ENCODE measurements at regions not wholly inside any gene's neighbourhood (a gene's known extent, or its start where the extent isn't known, plus 50 kb on each side); places are given as distances from the start of the nearest gene placed in this dataset.

- DNase-seq, result peak; percentile 75
Observed at GRCh38 chr2:107402330-107402729, 424.4 kb upstream of the RGPD4 start.

DNA sequence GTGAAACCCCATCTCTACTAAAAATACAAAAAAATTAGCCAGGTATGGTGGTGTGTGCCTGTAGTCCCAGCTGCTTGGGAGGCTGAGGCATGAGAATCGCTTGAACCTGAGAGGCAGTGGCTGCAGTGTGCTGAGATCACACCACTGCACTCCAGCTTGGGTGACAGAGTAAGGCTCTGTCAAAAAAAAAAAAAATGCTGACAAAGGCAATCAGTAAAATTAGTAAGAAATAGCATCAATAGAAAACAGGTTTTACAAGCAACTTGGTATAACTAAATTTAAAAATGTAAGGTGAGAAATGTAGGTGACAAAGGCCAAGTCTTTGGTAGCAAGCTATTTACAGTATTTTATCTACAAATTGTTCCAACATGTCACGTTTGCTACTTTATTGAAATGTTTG, 421.4 kb upstream of the RGPD4 start:
- DNase-seq, result no peak

DNA sequence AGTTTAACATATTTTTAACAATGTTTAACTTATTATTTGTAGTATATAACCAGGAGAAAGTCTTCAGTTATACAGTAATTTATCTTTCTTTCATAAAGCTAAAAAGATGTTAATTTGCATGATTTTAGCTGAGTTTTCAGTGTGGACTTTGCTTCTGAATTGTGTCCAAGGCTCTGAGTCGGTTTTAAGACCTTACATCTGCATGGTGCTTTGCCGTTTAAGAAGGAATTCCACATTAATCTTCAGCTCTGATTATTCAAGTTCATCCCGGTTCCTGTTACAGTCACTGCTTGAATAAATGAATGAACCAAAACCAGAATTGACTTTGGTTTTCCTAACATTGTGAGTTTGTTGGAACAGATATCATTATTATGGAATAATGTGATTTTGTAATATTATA, 419.7 kb upstream of the RGPD4 start:
- DNase-seq, result no peak

- no peak for DNase-seq
Observed at GRCh38 chr2:107407974-107408373, 418.7 kb upstream of the RGPD4 start.

GRCh38 chr2:107411267-107411666, 415.4 kb upstream of the RGPD4 start:
- no peak for DNase-seq

DNA sequence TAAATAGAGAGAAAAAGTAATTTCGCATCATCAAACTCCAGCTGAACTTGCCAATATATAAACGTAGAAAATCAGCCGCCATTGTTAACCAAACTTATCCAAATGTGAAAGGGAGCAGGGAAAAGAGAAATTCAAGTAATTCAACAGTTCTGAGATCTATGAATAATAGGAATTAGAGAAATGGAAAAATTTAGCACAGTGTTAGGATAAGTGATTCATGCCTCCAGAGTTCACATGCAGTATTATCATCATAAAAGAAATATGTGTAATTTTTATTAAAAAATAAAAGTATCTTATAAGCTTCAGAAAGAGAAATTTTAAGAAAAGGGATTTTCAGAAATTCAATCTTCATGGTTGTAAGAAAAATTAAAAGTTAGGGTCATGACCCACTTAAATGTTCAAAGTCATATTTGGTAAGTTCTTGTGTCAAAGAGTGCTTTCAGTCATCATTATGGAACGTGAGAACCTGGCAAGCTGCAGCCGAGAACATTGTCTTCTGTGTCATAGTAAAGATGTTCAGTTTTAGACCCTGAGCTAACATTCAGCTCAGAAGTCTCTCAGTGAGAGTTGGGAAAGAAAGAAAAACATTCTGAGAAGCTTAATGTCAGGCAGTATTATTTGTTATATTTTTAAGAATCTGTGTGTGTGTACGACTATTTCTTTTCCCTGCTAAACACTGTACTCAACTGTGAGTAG, 414.3 kb upstream of the RGPD4 start:
- DNase-seq, result no peak

DNA sequence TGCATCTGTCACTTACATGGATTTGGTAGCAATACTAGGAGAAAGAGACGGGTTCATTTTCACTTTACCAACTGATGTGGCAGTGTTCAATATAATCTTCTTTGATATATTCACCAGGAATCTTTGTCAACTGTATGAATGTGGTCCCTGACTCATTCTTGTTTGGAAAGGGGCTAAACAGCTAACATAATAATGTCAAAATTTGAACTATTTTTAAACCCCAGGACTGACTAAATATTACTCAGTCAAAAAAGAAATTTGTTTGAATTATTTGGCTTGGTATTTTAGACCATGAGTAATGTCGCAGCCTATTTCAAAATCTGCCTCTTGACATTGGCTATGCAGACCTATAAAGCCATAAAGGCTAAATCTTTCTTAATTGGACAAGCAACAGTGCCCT, 413.7 kb upstream of the RGPD4 start:
- DNase-seq, result no peak

GRCh38 chr2:107414376-107414775, 412.3 kb upstream of the RGPD4 start:
- no peak for DNase-seq

DNA sequence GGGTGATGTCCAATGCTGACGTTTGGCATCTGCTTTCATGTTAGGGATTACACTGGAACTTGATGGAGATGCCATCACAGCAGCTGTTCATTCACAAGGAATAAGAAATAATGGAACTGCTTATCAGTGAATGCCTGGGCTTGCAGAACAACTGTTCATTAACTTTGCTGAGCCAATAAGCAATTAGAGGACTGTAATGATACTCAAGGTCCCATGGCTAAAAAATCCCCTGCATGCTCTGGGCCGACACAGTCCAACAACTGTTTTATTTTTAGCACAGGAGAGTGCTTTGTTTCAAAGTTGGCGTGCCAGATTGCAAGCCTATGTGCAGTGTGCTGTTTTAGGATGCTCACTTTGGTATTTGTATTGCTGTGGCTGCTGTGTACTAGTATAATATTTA, 408.0 kb upstream of the RGPD4 start:
- no peak for DNase-seq

GRCh38 chr2:107419191-107419590, 407.5 kb upstream of the RGPD4 start:
- no peak for DNase-seq

- DNase-seq, result no peak
Observed at GRCh38 chr2:107428781-107429180, 397.9 kb upstream of the RGPD4 start.

DNA sequence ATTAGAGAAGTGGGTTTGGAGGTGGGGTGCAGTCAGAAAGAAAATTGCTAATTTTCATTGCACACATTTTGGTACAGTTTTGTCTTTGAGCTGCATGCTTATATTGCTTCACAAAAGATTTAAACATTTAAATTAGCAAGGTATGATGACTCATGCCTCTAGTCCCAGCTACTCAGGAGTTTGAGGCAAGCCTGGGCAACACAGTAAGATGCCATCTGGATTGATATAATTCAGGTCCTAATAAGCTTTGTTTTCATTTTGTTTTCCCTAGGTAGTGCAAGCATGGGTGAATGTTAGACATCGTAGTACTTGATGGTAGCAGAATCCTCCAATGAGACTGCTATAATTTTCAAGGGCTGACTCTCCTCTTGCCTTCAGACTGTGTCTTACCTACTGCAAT, 396.7 kb upstream of the RGPD4 start:
- DNase-seq, result no peak

DNA sequence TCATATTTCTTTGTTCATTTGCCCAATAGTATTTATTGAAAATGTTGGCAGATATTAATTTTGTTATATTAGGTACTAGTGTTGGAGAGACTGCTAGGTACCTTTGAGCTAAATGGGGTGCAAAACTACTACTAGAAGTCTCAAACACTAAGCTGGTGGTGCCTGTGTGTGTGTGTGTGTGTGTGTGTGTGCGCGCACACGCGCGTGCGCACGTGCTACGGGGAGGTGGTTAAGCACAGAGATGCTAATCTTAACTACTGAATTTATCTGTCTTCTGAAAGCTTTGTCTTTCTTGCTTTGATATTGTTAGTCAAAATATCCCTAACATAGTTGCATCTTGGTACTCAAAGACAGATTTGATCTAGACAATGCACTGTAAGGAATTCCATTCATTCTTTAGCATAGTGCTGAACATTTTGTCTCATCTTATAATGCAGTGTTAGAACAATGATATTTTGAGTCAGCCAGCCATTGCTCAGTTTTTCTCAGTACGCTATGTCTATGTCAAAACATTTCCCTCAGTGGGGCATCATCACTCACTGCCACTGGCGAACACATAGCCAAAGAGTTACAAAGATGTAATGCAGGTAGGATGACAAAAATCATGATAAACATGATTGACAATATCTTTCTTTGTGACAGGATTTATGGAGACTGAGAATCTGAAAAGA, 396.0 kb upstream of the RGPD4 start:
- no peak for DNase-seq

- DNase-seq, result no peak
Observed at GRCh38 chr2:107436281-107436680, 390.4 kb upstream of the RGPD4 start.

DNA sequence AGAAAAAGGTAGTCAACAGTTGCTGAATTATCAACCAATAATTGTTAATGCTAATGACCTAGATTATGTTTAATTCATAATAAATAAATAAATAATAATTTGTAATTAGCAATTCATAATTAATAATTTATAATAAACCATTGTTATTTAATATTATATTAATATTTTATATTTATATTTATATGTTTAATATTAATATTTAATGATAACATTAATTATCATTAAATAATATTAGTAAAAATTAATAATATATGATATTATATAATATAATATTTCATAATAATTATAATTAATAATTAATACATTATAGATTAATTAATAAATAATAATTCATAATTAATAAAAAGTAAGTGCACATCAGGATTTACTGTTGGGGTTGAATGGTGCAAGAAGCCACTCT, 389.4 kb upstream of the RGPD4 start:
- no peak for DNase-seq

- DNase-seq, result no peak
Observed at GRCh38 chr2:107437807-107438206, 388.9 kb upstream of the RGPD4 start.

GRCh38 chr2:107448160-107448559, 378.5 kb upstream of the RGPD4 start:
- no peak for DNase-seq

DNA sequence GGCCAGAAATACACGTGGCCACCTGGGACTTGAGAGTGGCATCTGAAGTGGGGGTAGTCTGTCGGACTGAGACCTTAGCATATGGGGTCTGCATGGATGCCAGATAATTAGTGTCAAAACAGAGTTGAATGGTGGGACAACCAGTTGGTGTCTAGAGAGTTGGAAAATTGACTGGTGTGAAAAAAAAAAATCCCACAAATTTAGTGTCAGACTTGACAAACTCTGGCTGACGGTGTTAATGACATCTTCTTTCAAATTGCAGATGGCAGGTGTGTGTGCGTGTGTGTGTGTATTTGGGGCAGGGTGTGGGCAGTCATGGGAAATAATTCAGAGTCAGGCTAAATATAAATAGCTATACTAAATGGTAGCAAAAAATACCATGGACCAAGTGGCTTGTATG, 365.4 kb upstream of the RGPD4 start:
- no peak for DNase-seq

GRCh38 chr2:107462181-107462580, 364.5 kb upstream of the RGPD4 start:
- no peak for DNase-seq

- DNase-seq, result no peak
Observed at GRCh38 chr2:107466241-107466640, 360.5 kb upstream of the RGPD4 start.

- DNase-seq, result no peak
Observed at GRCh38 chr2:107466984-107467773, 359.5 kb upstream of the RGPD4 start.

GRCh38 chr2:107469437-107469995, 357.2 kb upstream of the RGPD4 start:
- DNase-seq, result no peak

DNA sequence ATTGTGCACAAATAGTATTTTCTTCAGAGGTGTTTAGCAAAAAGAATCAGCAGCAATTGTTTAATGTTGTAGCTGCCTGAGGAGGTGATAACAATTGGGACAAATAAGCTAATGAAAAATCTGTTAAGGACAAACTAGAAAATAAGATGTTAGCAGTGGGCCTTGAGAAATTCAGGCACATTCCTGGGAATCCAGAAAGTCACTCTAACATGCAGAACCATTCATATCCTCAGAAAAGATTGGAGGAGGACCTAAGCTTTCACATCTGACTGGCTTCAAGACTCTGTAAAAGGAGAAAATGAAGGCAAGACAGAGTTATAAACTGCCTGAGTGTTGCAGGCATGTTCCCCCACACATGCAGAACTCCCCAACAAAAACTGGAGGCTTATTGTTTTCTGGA, 353.5 kb upstream of the RGPD4 start:
- DNase-seq, result no peak

GRCh38 chr2:107475859-107476258, 350.8 kb upstream of the RGPD4 start:
- DNase-seq, result no peak

All from hematopoietic multipotent progenitor cell treated with erythropoietin and hydrocortisone succinate and interleukin-3 and kit ligand, for 4 days (in vitro differentiated cells).